ENCODE measurements at regions not wholly inside any gene's neighbourhood (a gene's known extent, or its start where the extent isn't known, plus 50 kb on each side); places are given as distances from the start of the nearest gene placed in this dataset.

- Histone ChIP-seq H3K4me3 (ENCODE audit: low read depth, low read length, poor library complexity, severe bottlenecking) (no peak overlapping the region), H3K4me1 (ENCODE audit: insufficient read depth, low read length, poor library complexity, severe bottlenecking) (no peaks in the 10 kb centered on the region), H3K27me3 (replicated peaks; ENCODE audit: insufficient read depth, low read depth, low read length, poor library complexity) (peaks cover 24% of the 10 kb centered on the region), H3K9me3 (ENCODE audit: low read depth, low read length, poor library complexity, severe bottlenecking) (no peaks in the 10 kb centered on the region), H3K27ac (ENCODE audit: low read depth, low read length, poor library complexity, severe bottlenecking) (no peak overlapping the region), H3K36me3 (ENCODE audit: insufficient read depth, low read length, poor library complexity, severe bottlenecking) (no peaks in the 10 kb centered on the region)
- ChIA-PET POLR2A (ENCODE audit: low non-redundant PET) (no interaction called here), CTCF (no interaction called here)
- no TSS peak for BruUV-seq (replicated peaks)
- intact Hi-C loops (cut with micrococcal nuclease; ENCODE audit: unreplicated experiment), result no loop called here
- TF ChIP-seq CTCF (conservative IDR thresholded peaks at IDR 0.05; ENCODE audit: low read depth, low read length) (no peak), EZH2 (IDR thresholded peaks at IDR 0.05; ENCODE audit: borderline replicate concordance, low read depth, low read length, poor library complexity, severe bottlenecking) (no peak)
- DNase-seq (ENCODE audit: low spot score), result no peak
These were observed 125.7 kb upstream of the SSTR4 start for GRCh38 chr20:22909436-22909835.

GRCh38 chr20:22910287-22910852, 124.7 kb upstream of the SSTR4 start:
- Histone ChIP-seq H3K36me3 (ENCODE audit: insufficient read depth, low read length, poor library complexity, severe bottlenecking) (no peaks in the 10 kb centered on the region), H3K4me1 (ENCODE audit: insufficient read depth, low read length, poor library complexity, severe bottlenecking) (no peaks in the 10 kb centered on the region), H3K9me3 (ENCODE audit: low read depth, low read length, poor library complexity, severe bottlenecking) (no peaks in the 10 kb centered on the region), H3K27ac (ENCODE audit: low read depth, low read length, poor library complexity, severe bottlenecking) (no peak overlapping the region), H3K27me3 (replicated peaks; ENCODE audit: insufficient read depth, low read depth, low read length, poor library complexity) (peaks cover 24% of the 10 kb centered on the region), H3K4me3 (ENCODE audit: low read depth, low read length, poor library complexity, severe bottlenecking) (no peak overlapping the region)
- DNase-seq (ENCODE audit: low spot score), result no peak
- CTCF ChIA-PET, result no interaction called here
- TF ChIP-seq EZH2 (IDR thresholded peaks at IDR 0.05; ENCODE audit: borderline replicate concordance, low read depth, low read length, poor library complexity, severe bottlenecking) (no peak), CTCF (conservative IDR thresholded peaks at IDR 0.05; ENCODE audit: low read depth, low read length) (no peak)
- POLR2A ChIA-PET (ENCODE audit: low non-redundant PET), result no interaction called here
- no TSS peak for BruUV-seq (replicated peaks)
- intact Hi-C loops (cut with micrococcal nuclease; ENCODE audit: unreplicated experiment), result no loop called here

GRCh38 chr20:22914291-22914690, 120.8 kb upstream of the SSTR4 start:
- ChIA-PET CTCF (no interaction called here), POLR2A (ENCODE audit: low non-redundant PET) (no interaction called here)
- Histone ChIP-seq H3K4me3 (ENCODE audit: low read depth, low read length, poor library complexity, severe bottlenecking) (no peak overlapping the region), H3K36me3 (ENCODE audit: insufficient read depth, low read length, poor library complexity, severe bottlenecking) (no peaks in the 10 kb centered on the region), H3K9me3 (ENCODE audit: low read depth, low read length, poor library complexity, severe bottlenecking) (no peaks in the 10 kb centered on the region), H3K27ac (ENCODE audit: low read depth, low read length, poor library complexity, severe bottlenecking) (no peak overlapping the region), H3K4me1 (ENCODE audit: insufficient read depth, low read length, poor library complexity, severe bottlenecking) (no peaks in the 10 kb centered on the region), H3K27me3 (replicated peaks; ENCODE audit: insufficient read depth, low read depth, low read length, poor library complexity) (peaks cover 1% of the 10 kb centered on the region)
- BruUV-seq (replicated peaks), result no TSS peak
- DNase-seq (ENCODE audit: low spot score), result no peak
- intact Hi-C loops (cut with micrococcal nuclease; ENCODE audit: unreplicated experiment), result no loop called here
- TF ChIP-seq CTCF (conservative IDR thresholded peaks at IDR 0.05; ENCODE audit: low read depth, low read length), result no peak
- TF ChIP-seq EZH2 (IDR thresholded peaks at IDR 0.05; ENCODE audit: borderline replicate concordance, low read depth, low read length, poor library complexity, severe bottlenecking), result no peak
